ENCODE measurements at regions not wholly inside any gene's neighbourhood (a gene's known extent, or its start where the extent isn't known, plus 50 kb on each side); places are given as distances from the start of the nearest gene placed in this dataset.

- no peaks in the 10 kb centered on the region for H3K9me3 Mint-ChIP-seq
- no peak overlapping the region for H3K4me3 Mint-ChIP-seq
- H3K27me3 Mint-ChIP-seq = no peaks in the 10 kb centered on the region
- H3K4me1 Mint-ChIP-seq = no peaks in the 10 kb centered on the region
- ATAC-seq = no peak
- no peaks in the 10 kb centered on the region for H3K36me3 Mint-ChIP-seq
- no peak overlapping the region for H3K27ac Mint-ChIP-seq
These were observed 184.7 kb downstream of the MID1IP1 start for GRCh38 chrX:38985945-38986344.

DNA sequence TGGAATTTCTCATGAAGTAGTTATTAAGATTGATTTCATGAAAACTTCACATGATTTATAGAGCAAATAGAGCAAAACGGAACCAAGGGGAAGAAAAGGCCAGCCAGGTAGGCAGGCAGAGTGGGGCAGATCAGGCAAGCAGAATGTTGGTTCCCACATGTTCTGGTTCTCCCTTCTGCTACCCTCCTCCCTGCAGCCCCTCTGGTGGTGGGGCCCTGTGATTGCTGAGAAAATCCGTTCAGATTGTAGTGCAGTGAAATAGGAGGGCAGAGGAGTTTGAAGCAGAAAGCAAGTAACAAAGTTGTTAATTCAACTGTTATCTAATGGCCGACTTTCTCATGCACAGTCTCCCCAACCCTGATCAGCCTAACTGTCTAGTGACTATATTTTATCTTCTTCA lies 185.3 kb downstream of the MID1IP1 start:
- no peaks in the 10 kb centered on the region for H3K9me3 Mint-ChIP-seq
- no peaks in the 10 kb centered on the region for H3K36me3 Mint-ChIP-seq
- H3K4me1 Mint-ChIP-seq = no peaks in the 10 kb centered on the region
- no peak overlapping the region for H3K27ac Mint-ChIP-seq
- no peaks in the 10 kb centered on the region for H3K27me3 Mint-ChIP-seq
- no peak overlapping the region for H3K4me3 Mint-ChIP-seq
- ATAC-seq = no peak

- Mint-ChIP-seq H3K27ac (no peak overlapping the region), H3K4me3 (no peak overlapping the region), H3K36me3 (no peaks in the 10 kb centered on the region), H3K27me3 (no peaks in the 10 kb centered on the region), H3K9me3 (no peaks in the 10 kb centered on the region), H3K4me1 (no peaks in the 10 kb centered on the region)
- no peak for ATAC-seq
These were observed 186.0 kb downstream of the MID1IP1 start for GRCh38 chrX:38987198-38987651.

DNA sequence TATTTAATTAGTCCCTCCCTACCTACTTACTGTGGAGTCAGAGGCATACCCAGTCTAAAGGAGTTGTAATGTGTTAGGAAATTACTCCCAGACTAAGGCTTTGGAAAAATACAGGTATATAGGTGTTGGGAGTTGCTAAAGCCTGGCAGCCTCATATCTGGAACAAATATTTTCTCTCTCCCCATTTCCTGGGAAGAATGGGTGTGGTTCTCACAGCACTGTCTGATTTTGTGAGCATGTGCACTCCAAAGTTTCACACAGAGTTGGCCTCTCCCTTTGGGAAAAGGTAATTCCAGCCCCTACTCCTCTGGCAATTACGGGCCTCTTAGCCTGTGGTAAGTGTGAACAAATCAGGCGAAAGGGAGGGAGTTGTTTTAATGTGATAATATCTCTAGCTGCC lies 187.0 kb downstream of the MID1IP1 start:
- Mint-ChIP-seq H3K27me3 (no peaks in the 10 kb centered on the region), H3K4me3 (no peak overlapping the region), H3K9me3 (no peaks in the 10 kb centered on the region), H3K27ac (no peak overlapping the region), H3K4me1 (no peaks in the 10 kb centered on the region), H3K36me3 (no peaks in the 10 kb centered on the region)
- ATAC-seq = no peak

- no peak overlapping the region for H3K4me3 Mint-ChIP-seq
These were observed 187.8 kb downstream of the MID1IP1 start for GRCh38 chrX:38989076-38989475.

DNA sequence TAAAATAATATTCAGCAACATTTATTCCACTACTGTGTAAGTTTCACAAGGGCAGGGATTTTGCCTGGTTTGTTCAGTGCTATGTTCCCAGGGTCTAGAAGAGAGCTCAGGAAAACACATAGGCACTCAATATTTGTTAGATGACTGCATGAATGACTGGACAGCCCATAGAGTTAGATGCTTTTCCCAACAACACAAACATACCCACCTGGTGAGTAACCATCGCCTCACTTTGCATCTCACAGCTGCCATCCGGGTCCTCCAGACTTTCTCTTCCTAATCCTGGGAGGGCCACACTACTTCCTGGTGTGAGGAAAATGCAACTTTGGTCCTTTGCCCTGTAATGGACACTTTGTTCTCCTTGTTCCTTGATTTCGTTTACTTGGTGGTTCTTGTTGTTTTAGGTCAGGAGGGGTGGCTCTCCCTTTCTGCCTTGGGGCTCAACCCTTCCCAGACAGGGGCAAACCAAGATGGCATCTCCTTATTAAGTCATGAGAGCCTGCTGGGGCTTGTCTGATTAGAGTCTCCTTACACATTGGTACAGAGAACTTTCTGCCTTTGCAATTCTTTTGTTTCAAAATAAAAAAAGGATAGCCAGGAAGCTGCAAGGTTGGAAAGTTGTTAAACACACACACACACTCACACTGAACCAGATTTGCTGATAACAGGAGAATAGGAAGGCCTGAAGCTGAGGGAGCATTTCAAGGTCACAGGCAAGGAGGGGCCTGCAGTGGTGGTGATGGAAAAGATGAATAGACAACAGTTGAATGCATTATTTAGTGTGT lies 190.6 kb downstream of the MID1IP1 start:
- no peaks in the 10 kb centered on the region for H3K4me1 Mint-ChIP-seq
- H3K9me3 Mint-ChIP-seq = no peaks in the 10 kb centered on the region
- no peak overlapping the region for H3K27ac Mint-ChIP-seq
- no peak overlapping the region for H3K4me3 Mint-ChIP-seq
- no peak for ATAC-seq
- no peaks in the 10 kb centered on the region for H3K36me3 Mint-ChIP-seq
- H3K27me3 Mint-ChIP-seq = no peaks in the 10 kb centered on the region

More at GRCh38 chrX:38989076-38989475, 187.8 kb downstream of the MID1IP1 start:
- Mint-ChIP-seq H3K36me3 (no peaks in the 10 kb centered on the region), H3K27me3 (no peaks in the 10 kb centered on the region), H3K27ac (no peak overlapping the region), H3K9me3 (no peaks in the 10 kb centered on the region), H3K4me1 (no peaks in the 10 kb centered on the region)
- no peak for ATAC-seq

GRCh38 chrX:38992441-38993096 lies 191.3 kb downstream of the MID1IP1 start:
- Mint-ChIP-seq H3K4me3 (no peak overlapping the region), H3K27me3 (no peaks in the 10 kb centered on the region), H3K36me3 (no peaks in the 10 kb centered on the region), H3K27ac (no peak overlapping the region), H3K4me1 (no peaks in the 10 kb centered on the region), H3K9me3 (no peaks in the 10 kb centered on the region)
- ATAC-seq = no peak

GRCh38 chrX:38993500-38993899 lies 192.2 kb downstream of the MID1IP1 start:
- no peak for ATAC-seq
- Mint-ChIP-seq H3K27me3 (no peaks in the 10 kb centered on the region), H3K4me3 (no peak overlapping the region), H3K27ac (no peak overlapping the region), H3K9me3 (no peaks in the 10 kb centered on the region), H3K36me3 (no peaks in the 10 kb centered on the region), H3K4me1 (no peaks in the 10 kb centered on the region)

GRCh38 chrX:38999099-38999498 lies 197.8 kb downstream of the MID1IP1 start:
- Mint-ChIP-seq H3K9me3 (no peaks in the 10 kb centered on the region), H3K36me3 (no peaks in the 10 kb centered on the region), H3K4me1 (no peaks in the 10 kb centered on the region), H3K27me3 (no peaks in the 10 kb centered on the region), H3K4me3 (no peak overlapping the region), H3K27ac (no peak overlapping the region)
- no peak for ATAC-seq

DNA sequence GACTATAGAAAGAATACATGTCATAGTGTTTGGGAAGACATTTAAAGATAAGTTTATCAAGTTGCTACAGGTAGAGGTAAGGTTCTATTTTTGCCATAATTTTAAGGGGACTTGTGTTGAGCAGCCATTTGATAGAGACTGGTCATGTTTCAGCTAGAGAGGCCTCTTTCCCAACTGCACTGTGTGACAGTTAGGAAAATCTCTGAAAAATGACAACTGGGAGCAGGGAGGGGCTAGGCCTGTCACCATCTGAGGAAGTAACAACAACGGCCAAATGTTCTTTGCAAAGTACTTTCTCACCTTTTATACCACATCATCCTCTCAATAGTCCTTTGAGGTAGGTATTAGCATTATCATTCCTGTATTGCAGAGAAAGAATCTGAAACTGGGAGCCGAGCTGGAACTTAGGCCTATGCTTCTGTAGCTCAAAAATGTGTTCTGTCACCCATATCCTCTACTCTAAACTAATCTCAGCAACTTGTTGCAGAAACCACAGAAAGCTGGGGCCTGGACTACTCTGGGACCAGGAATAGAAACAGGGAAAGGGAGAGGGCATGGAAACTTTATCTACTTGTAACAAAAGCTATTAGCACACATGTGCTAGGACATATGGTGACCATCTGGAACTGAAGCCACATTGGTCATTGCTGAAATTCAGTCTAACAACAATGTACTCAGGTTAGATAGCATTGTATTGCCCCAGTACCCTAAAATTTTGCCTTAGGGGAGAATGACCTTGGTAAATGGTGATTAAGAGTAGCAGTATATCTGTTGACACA lies 198.9 kb downstream of the MID1IP1 start:
- Mint-ChIP-seq H3K27me3 (no peaks in the 10 kb centered on the region), H3K27ac (no peak overlapping the region), H3K4me3 (no peak overlapping the region), H3K4me1 (no peaks in the 10 kb centered on the region), H3K36me3 (no peaks in the 10 kb centered on the region), H3K9me3 (no peaks in the 10 kb centered on the region)
- ATAC-seq = no peak

DNA sequence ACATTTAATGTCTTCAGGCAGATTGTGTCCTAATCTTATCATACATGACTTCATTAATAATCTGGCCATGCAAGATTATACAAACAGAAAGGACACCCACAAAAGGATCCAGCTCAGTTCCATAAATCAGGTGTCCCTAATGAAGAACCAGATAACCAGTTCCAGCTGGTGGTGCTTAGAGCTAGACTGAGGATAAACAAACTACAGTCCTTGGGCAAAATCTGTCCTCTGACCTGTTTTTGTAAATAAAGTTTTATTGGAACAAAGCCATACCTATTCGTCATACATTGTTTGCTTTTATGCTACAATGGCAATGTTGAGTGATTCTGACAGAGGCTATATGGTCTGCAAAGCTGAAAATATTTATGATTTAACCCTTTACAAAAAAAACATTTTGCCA lies 199.5 kb downstream of the MID1IP1 start:
- H3K27ac Mint-ChIP-seq = no peak overlapping the region
- ATAC-seq = no peak
- no peaks in the 10 kb centered on the region for H3K36me3 Mint-ChIP-seq
- no peaks in the 10 kb centered on the region for H3K4me1 Mint-ChIP-seq
- no peaks in the 10 kb centered on the region for H3K27me3 Mint-ChIP-seq
- H3K4me3 Mint-ChIP-seq = no peak overlapping the region
- no peaks in the 10 kb centered on the region for H3K9me3 Mint-ChIP-seq

DNA sequence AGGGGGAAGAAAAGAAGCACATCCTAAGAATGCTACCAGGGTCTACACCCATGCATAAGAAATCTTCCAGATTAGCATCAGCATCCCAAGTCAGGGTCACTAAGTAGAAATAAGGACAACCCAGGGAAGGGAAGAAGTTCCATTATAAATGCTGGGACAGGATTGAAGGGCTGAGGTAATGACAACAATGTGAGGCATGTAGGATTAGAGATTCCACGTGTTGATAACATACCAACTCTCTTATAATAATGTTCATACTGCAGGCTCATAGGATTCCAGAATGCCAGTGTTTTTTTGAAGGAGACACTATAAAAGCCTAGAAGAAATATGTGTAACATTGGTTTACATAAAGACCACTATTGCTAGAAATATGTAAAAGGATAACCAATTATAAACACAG lies 201.2 kb downstream of the MID1IP1 start:
- Mint-ChIP-seq H3K4me3 (no peak overlapping the region), H3K9me3 (no peaks in the 10 kb centered on the region), H3K36me3 (no peaks in the 10 kb centered on the region), H3K4me1 (no peaks in the 10 kb centered on the region), H3K27me3 (no peaks in the 10 kb centered on the region), H3K27ac (no peak overlapping the region)
- no peak for ATAC-seq

- Mint-ChIP-seq H3K4me3 (no peak overlapping the region), H3K4me1 (peaks cover 7% of the 10 kb centered on the region), H3K27me3 (no peaks in the 10 kb centered on the region), H3K9me3 (no peaks in the 10 kb centered on the region), H3K36me3 (no peaks in the 10 kb centered on the region), H3K27ac (no peak overlapping the region)
- ATAC-seq = no peak
These were observed 207.3 kb downstream of the MID1IP1 start for GRCh38 chrX:39008549-39008948.

GRCh38 chrX:39011454-39012221 lies 210.4 kb downstream of the MID1IP1 start:
- H3K9me3 Mint-ChIP-seq = no peaks in the 10 kb centered on the region
- H3K36me3 Mint-ChIP-seq = no peaks in the 10 kb centered on the region
- ATAC-seq = no peak
- no peak overlapping the region for H3K4me3 Mint-ChIP-seq
- H3K27ac Mint-ChIP-seq = no peak overlapping the region
- peaks cover 7% of the 10 kb centered on the region for H3K4me1 Mint-ChIP-seq
- H3K27me3 Mint-ChIP-seq = no peaks in the 10 kb centered on the region

GRCh38 chrX:39012621-39013111 lies 211.4 kb downstream of the MID1IP1 start:
- Mint-ChIP-seq H3K9me3 (no peaks in the 10 kb centered on the region), H3K36me3 (no peaks in the 10 kb centered on the region), H3K27ac (no peak overlapping the region), H3K27me3 (no peaks in the 10 kb centered on the region), H3K4me1 (peaks cover 7% of the 10 kb centered on the region), H3K4me3 (no peak overlapping the region)
- ATAC-seq = no peak

Data from stimulated activated memory B cell treated with anti-CD40 and anti-IgM and Interleukin-4, amounts not matched to agents 10 μg/mL and 1 μg/mL and 100 μg/mL, for 72 hours (primary cell).